A673 (cell line): ENCODE measurements at regions not wholly inside any gene's neighbourhood (a gene's known extent, or its start where the extent isn't known, plus 50 kb on each side); places are given as distances from the start of the nearest gene placed in this dataset.

Source experiments
- BruUV-seq: library from RNA; stranded (reverse); fragments of 400-500 nt; replicated peaks from 2 replicates; lab custom pipeline; 2021; lab: Mats Ljungman, UMichigan
- CTCF ChIA-PET: fragments of 300-600 bp; sonication (Branson Sonifier 250); formaldehyde crosslinking; loops from one replicate; lab custom pipeline; 2022; ENCODE audit warnings: antibody characterized with exemption; lab: Charles Lee
- POLR2A ChIA-PET: fragments of 300-600 bp; sonication (Branson Sonifier 250); formaldehyde crosslinking; loops from one replicate; lab custom pipeline; 2022; ENCODE audit warnings: antibody characterized with exemption; ENCODE audit not compliant: low non-redundant PET; lab: Charles Lee
- DNase-seq: peaks from one replicate; pipeline ENCODE4 v3.0.0-alpha.2; 2015; ENCODE audit warnings: low spot score
- H3K27ac ChIP-seq: fragments of 200-600 bp; sonication (generic); 2 replicates; pipeline ENCODE4 v1.5.1; 2016; ENCODE audit warnings: mixed run types, low read depth, mild to moderate bottlenecking, mixed read lengths, antibody characterized with exemption, low read length; ENCODE audit not compliant: poor library complexity, severe bottlenecking
- H3K27me3 ChIP-seq: fragments of 200-600 bp; sonication (generic); replicated peaks from 2 replicates; pipeline ENCODE4 v1.6.1; 2017; ENCODE audit warnings: mixed run types, low read depth, mild to moderate bottlenecking, mixed read lengths, antibody characterized with exemption, low read length; ENCODE audit not compliant: insufficient read depth, poor library complexity
- H3K36me3 ChIP-seq: fragments of 200-600 bp; sonication (generic); 2 replicates; pipeline ENCODE4 v1.6.1; 2016; ENCODE audit warnings: mixed run types, mild to moderate bottlenecking, mixed read lengths, antibody characterized with exemption, low read length; ENCODE audit not compliant: insufficient read depth, poor library complexity, severe bottlenecking
- H3K4me1 ChIP-seq: fragments of 200-600 bp; sonication (generic); 2 replicates; pipeline ENCODE4 v1.6.1; 2017; ENCODE audit warnings: mixed run types, mild to moderate bottlenecking, mixed read lengths, antibody characterized with exemption, low read length; ENCODE audit not compliant: insufficient read depth, poor library complexity, severe bottlenecking
- H3K4me3 ChIP-seq: fragments of 200-600 bp; sonication (generic); 2 replicates; pipeline ENCODE4 v1.5.1; 2016; ENCODE audit warnings: low read depth, mixed run types, mild to moderate bottlenecking, mixed read lengths, low read length; ENCODE audit not compliant: poor library complexity, severe bottlenecking
- H3K9me3 ChIP-seq: fragments of 200-600 bp; sonication (generic); 2 replicates; pipeline ENCODE4 v1.6.1; 2016; ENCODE audit warnings: mixed run types, low read depth, mild to moderate bottlenecking, mixed read lengths, antibody characterized with exemption, low read length; ENCODE audit not compliant: poor library complexity, severe bottlenecking
- EZH2 ChIP-seq: fragments of 200-600 bp; sonication (generic); IDR thresholded peaks from 2 replicates; pipeline ENCODE4 v1.6.1; 2017; ENCODE audit warnings: borderline replicate concordance, low read depth, mild to moderate bottlenecking, mixed read lengths, antibody characterized with exemption, low read length; ENCODE audit not compliant: poor library complexity, severe bottlenecking
- intact Hi-C: fragments of 100-400 bp; cut with micrococcal nuclease; formaldehyde crosslinking; loops from one replicate; pipeline ENCODE4 v1.10.0; 2022; ENCODE audit not compliant: unreplicated experiment
- TF ChIP-seq, protein P1 (sequence below): fragments of 300-800, 200-600 bp; sonication (generic); conservative IDR thresholded peaks from 2 replicates; pipeline ENCODE4 v1.5.1; 2017; ENCODE audit warnings: low read depth, mild to moderate bottlenecking, antibody characterized with exemption, low read length, moderate library complexity, mixed read lengths

DNA sequence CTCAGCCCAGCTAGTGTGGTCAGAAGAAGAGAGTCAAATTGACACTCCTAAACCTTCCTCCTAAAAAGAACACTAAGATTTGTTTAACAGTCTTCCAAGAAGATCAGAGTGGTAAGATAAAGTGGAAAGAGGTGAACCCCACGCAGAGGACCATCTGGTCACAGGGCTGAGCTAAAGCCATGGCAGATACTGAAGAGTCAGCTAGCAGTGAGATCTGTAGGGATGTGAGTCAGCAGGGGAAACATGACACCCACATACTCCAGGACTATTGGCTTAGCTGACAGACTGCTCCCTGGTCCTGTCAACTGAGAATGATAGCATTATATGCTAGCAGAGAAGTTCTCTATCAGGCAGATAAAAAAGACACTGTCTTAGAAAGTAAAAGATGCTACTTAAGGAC lies 269.4 kb upstream of the ALG10 start:
- intact Hi-C loops: no loop called here
- no peaks in the 10 kb centered on the region for H3K27me3 ChIP-seq
- H3K4me1 ChIP-seq: no peaks in the 10 kb centered on the region
- no peak for TF ChIP-seq EZH2
- TF ChIP-seq, protein P1, sequence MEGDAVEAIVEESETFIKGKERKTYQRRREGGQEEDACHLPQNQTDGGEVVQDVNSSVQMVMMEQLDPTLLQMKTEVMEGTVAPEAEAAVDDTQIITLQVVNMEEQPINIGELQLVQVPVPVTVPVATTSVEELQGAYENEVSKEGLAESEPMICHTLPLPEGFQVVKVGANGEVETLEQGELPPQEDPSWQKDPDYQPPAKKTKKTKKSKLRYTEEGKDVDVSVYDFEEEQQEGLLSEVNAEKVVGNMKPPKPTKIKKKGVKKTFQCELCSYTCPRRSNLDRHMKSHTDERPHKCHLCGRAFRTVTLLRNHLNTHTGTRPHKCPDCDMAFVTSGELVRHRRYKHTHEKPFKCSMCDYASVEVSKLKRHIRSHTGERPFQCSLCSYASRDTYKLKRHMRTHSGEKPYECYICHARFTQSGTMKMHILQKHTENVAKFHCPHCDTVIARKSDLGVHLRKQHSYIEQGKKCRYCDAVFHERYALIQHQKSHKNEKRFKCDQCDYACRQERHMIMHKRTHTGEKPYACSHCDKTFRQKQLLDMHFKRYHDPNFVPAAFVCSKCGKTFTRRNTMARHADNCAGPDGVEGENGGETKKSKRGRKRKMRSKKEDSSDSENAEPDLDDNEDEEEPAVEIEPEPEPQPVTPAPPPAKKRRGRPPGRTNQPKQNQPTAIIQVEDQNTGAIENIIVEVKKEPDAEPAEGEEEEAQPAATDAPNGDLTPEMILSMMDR: no peak
- BruUV-seq: no TSS peak
- H3K27ac ChIP-seq: no peak overlapping the region
- no peak overlapping the region for H3K4me3 ChIP-seq
- ChIA-PET POLR2A (no interaction called here), CTCF (no interaction called here)
- H3K36me3 ChIP-seq: no peaks in the 10 kb centered on the region
- no peak for DNase-seq
- peaks cover 16% of the 10 kb centered on the region for H3K9me3 ChIP-seq

- H3K36me3 ChIP-seq: no peaks in the 10 kb centered on the region
- no peaks in the 10 kb centered on the region for H3K27me3 ChIP-seq
- no peak overlapping the region for H3K27ac ChIP-seq
- peaks cover 15% of the 10 kb centered on the region for H3K9me3 ChIP-seq
- intact Hi-C loops: no loop called here
- no peaks in the 10 kb centered on the region for H3K4me1 ChIP-seq
- CTCF ChIA-PET: no interaction called here
- DNase-seq: no peak
- POLR2A ChIA-PET: no interaction called here
- TF ChIP-seq, protein P1: no peak
- no peak for TF ChIP-seq EZH2
- no TSS peak for BruUV-seq
- no peak overlapping the region for H3K4me3 ChIP-seq
Observed at GRCh38 chr12:33757701-33758100, 264.6 kb upstream of the ALG10 start.

- no peaks in the 10 kb centered on the region for H3K36me3 ChIP-seq
- no peaks in the 10 kb centered on the region for H3K27me3 ChIP-seq
- no peak for DNase-seq
- TF ChIP-seq EZH2: no peak
- TF ChIP-seq, protein P1: no peak
- H3K9me3 ChIP-seq: peaks cover 13% of the 10 kb centered on the region
- no peak overlapping the region for H3K4me3 ChIP-seq
- BruUV-seq: no TSS peak
- intact Hi-C loops: no loop called here
- CTCF ChIA-PET: no interaction called here
- H3K27ac ChIP-seq: no peak overlapping the region
- no peaks in the 10 kb centered on the region for H3K4me1 ChIP-seq
- POLR2A ChIA-PET: no interaction called here
Observed at GRCh38 chr12:33759279-33759678, 263.0 kb upstream of the ALG10 start.
